A673 (cell line): ENCODE measurements at regions not wholly inside any gene's neighbourhood (a gene's known extent, or its start where the extent isn't known, plus 50 kb on each side); places are given as distances from the start of the nearest gene placed in this dataset.

ENCODE experiments used
- BruUV-seq: library from RNA; stranded (reverse); fragments of 400-500 nt; replicated peaks from 2 replicates; lab custom pipeline; 2021; lab: Mats Ljungman, UMichigan
- CTCF ChIA-PET: fragments of 300-600 bp; sonication (Branson Sonifier 250); formaldehyde crosslinking; loops from one replicate; lab custom pipeline; 2022; ENCODE audit warnings: antibody characterized with exemption; lab: Charles Lee
- POLR2A ChIA-PET: fragments of 300-600 bp; sonication (Branson Sonifier 250); formaldehyde crosslinking; loops from one replicate; lab custom pipeline; 2022; ENCODE audit warnings: antibody characterized with exemption; ENCODE audit not compliant: low non-redundant PET; lab: Charles Lee
- DNase-seq: peaks from one replicate; pipeline ENCODE4 v3.0.0-alpha.2; 2015; ENCODE audit warnings: low spot score
- H3K27ac ChIP-seq: fragments of 200-600 bp; sonication (generic); 2 replicates; pipeline ENCODE4 v1.5.1; 2016; ENCODE audit warnings: mixed run types, low read depth, mild to moderate bottlenecking, mixed read lengths, antibody characterized with exemption, low read length; ENCODE audit not compliant: poor library complexity, severe bottlenecking
- H3K27me3 ChIP-seq: fragments of 200-600 bp; sonication (generic); replicated peaks from 2 replicates; pipeline ENCODE4 v1.6.1; 2017; ENCODE audit warnings: mixed run types, low read depth, mild to moderate bottlenecking, mixed read lengths, antibody characterized with exemption, low read length; ENCODE audit not compliant: insufficient read depth, poor library complexity
- H3K36me3 ChIP-seq: fragments of 200-600 bp; sonication (generic); 2 replicates; pipeline ENCODE4 v1.6.1; 2016; ENCODE audit warnings: mixed run types, mild to moderate bottlenecking, mixed read lengths, antibody characterized with exemption, low read length; ENCODE audit not compliant: insufficient read depth, poor library complexity, severe bottlenecking
- H3K4me1 ChIP-seq: fragments of 200-600 bp; sonication (generic); 2 replicates; pipeline ENCODE4 v1.6.1; 2017; ENCODE audit warnings: mixed run types, mild to moderate bottlenecking, mixed read lengths, antibody characterized with exemption, low read length; ENCODE audit not compliant: insufficient read depth, poor library complexity, severe bottlenecking
- H3K4me3 ChIP-seq: fragments of 200-600 bp; sonication (generic); 2 replicates; pipeline ENCODE4 v1.5.1; 2016; ENCODE audit warnings: low read depth, mixed run types, mild to moderate bottlenecking, mixed read lengths, low read length; ENCODE audit not compliant: poor library complexity, severe bottlenecking
- H3K9me3 ChIP-seq: fragments of 200-600 bp; sonication (generic); 2 replicates; pipeline ENCODE4 v1.6.1; 2016; ENCODE audit warnings: mixed run types, low read depth, mild to moderate bottlenecking, mixed read lengths, antibody characterized with exemption, low read length; ENCODE audit not compliant: poor library complexity, severe bottlenecking
- EZH2 ChIP-seq: fragments of 200-600 bp; sonication (generic); IDR thresholded peaks from 2 replicates; pipeline ENCODE4 v1.6.1; 2017; ENCODE audit warnings: borderline replicate concordance, low read depth, mild to moderate bottlenecking, mixed read lengths, antibody characterized with exemption, low read length; ENCODE audit not compliant: poor library complexity, severe bottlenecking
- intact Hi-C: fragments of 100-400 bp; cut with micrococcal nuclease; formaldehyde crosslinking; loops from one replicate; pipeline ENCODE4 v1.10.0; 2022; ENCODE audit not compliant: unreplicated experiment
- TF ChIP-seq, protein P1 (sequence below): fragments of 300-800, 200-600 bp; sonication (generic); conservative IDR thresholded peaks from 2 replicates; pipeline ENCODE4 v1.5.1; 2017; ENCODE audit warnings: low read depth, mild to moderate bottlenecking, antibody characterized with exemption, low read length, moderate library complexity, mixed read lengths

DNA sequence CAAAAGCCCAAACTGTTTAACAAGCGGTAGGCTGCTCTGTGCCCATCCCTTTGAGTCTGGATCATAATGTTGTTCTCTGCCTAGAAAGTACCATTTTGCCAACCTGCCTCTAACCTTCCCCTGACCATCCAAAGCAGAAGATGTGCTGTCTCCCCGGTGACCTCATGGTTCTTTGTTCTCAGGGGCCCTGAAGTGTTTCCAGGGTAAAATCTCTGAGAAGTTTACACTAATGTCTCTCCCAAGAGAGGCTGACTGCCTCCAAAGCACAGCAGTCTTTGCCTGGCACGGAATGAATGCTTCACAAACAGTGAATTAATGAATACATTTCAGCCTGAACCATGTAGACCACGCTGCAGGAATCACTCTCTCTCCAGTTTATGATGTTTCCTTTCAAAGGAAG lies 523.8 kb upstream of the CELF2 start:
- Histone ChIP-seq H3K36me3 (no peaks in the 10 kb centered on the region), H3K4me3 (no peak overlapping the region), H3K9me3 (no peaks in the 10 kb centered on the region), H3K27ac (no peak overlapping the region), H3K27me3 (no peaks in the 10 kb centered on the region), H3K4me1 (no peaks in the 10 kb centered on the region)
- no peak for DNase-seq
- BruUV-seq, result no TSS peak
- TF ChIP-seq, protein P1, sequence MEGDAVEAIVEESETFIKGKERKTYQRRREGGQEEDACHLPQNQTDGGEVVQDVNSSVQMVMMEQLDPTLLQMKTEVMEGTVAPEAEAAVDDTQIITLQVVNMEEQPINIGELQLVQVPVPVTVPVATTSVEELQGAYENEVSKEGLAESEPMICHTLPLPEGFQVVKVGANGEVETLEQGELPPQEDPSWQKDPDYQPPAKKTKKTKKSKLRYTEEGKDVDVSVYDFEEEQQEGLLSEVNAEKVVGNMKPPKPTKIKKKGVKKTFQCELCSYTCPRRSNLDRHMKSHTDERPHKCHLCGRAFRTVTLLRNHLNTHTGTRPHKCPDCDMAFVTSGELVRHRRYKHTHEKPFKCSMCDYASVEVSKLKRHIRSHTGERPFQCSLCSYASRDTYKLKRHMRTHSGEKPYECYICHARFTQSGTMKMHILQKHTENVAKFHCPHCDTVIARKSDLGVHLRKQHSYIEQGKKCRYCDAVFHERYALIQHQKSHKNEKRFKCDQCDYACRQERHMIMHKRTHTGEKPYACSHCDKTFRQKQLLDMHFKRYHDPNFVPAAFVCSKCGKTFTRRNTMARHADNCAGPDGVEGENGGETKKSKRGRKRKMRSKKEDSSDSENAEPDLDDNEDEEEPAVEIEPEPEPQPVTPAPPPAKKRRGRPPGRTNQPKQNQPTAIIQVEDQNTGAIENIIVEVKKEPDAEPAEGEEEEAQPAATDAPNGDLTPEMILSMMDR, result no peak
- no peak for TF ChIP-seq EZH2
- ChIA-PET POLR2A (no interaction called here), CTCF (no interaction called here)
- intact Hi-C loops, result no loop called here

DNA sequence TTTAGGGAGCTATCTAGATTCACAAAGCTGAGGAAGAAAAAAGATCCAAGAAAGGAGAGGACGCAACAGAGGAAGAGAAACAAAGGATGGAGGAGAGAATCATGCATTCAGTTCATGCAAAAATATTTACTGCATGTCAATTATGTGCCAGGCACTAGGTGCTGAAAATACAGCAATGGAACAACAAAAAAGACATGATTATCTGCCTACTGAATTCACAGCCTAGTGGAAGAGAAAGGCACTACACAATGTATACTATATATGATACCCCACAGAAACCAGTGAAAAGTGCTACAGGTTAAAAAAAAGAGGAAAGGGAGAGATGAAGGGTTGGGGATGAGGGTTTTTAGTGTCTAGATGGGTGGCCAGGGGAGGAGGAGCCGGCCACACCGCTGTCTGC lies 520.4 kb upstream of the CELF2 start:
- H3K4me3 ChIP-seq, result no peak overlapping the region
- ChIA-PET CTCF (no interaction called here), POLR2A (no interaction called here)
- H3K9me3 ChIP-seq, result no peaks in the 10 kb centered on the region
- no peaks in the 10 kb centered on the region for H3K27me3 ChIP-seq
- no TSS peak for BruUV-seq
- no peaks in the 10 kb centered on the region for H3K4me1 ChIP-seq
- intact Hi-C loops, result no loop called here
- no peaks in the 10 kb centered on the region for H3K36me3 ChIP-seq
- H3K27ac ChIP-seq, result no peak overlapping the region
- no peak for TF ChIP-seq EZH2
- TF ChIP-seq, protein P1, result no peak
- DNase-seq, result no peak

DNA sequence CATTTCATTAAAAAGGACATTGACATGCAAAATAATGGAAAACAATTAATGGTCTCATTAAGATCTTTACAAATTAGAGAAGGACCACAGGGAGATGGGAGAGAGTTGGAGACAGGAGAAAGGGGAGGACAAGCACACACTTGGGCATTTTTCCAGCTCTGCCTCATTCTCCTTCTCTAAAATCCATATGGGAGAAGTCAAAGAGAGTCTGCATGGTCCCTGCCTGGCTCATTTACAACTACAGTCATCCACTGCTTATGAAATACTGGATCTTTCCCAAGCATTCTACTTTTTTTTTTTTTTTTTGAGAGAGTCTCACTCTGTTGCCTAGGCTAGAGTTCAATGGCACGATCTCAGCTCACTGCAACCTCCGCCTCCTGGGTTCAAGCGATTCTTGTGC lies 518.9 kb upstream of the CELF2 start:
- ChIA-PET POLR2A (no interaction called here), CTCF (no interaction called here)
- no peaks in the 10 kb centered on the region for H3K27me3 ChIP-seq
- H3K27ac ChIP-seq, result no peak overlapping the region
- intact Hi-C loops, result no loop called here
- no peaks in the 10 kb centered on the region for H3K36me3 ChIP-seq
- DNase-seq, result no peak
- H3K9me3 ChIP-seq, result no peaks in the 10 kb centered on the region
- H3K4me1 ChIP-seq, result no peaks in the 10 kb centered on the region
- TF ChIP-seq, protein P1, result no peak
- no TSS peak for BruUV-seq
- no peak overlapping the region for H3K4me3 ChIP-seq
